Erythroblast (primary cell): ENCODE measurements at regions not wholly inside any gene's neighbourhood (a gene's known extent, or its start where the extent isn't known, plus 50 kb on each side); places are given as distances from the start of the nearest gene placed in this dataset.

Source experiments
- DNase-seq, 2 experiments: peaks; one replicate each; lab custom pipeline; 2025; lab: John Stamatoyannopoulos, UW
- GATA1 ChIP-seq: IDR thresholded peaks from 2 replicates; pipeline ENCODE4 v1.6.1; 2011; ENCODE audit warnings: low read depth, mild to moderate bottlenecking, control low read depth, low read length, moderate library complexity
- POLR2A ChIP-seq: IDR thresholded peaks from 2 replicates; pipeline ENCODE4 v1.6.1; 2011; ENCODE audit warnings: mild to moderate bottlenecking, low read length

GRCh38 chr16:80029381-80029630 lies 428.8 kb upstream of the MAF start:
- no peak for DNase-seq
- no peak for TF ChIP-seq POLR2A
- TF ChIP-seq GATA1 = no peak

DNA sequence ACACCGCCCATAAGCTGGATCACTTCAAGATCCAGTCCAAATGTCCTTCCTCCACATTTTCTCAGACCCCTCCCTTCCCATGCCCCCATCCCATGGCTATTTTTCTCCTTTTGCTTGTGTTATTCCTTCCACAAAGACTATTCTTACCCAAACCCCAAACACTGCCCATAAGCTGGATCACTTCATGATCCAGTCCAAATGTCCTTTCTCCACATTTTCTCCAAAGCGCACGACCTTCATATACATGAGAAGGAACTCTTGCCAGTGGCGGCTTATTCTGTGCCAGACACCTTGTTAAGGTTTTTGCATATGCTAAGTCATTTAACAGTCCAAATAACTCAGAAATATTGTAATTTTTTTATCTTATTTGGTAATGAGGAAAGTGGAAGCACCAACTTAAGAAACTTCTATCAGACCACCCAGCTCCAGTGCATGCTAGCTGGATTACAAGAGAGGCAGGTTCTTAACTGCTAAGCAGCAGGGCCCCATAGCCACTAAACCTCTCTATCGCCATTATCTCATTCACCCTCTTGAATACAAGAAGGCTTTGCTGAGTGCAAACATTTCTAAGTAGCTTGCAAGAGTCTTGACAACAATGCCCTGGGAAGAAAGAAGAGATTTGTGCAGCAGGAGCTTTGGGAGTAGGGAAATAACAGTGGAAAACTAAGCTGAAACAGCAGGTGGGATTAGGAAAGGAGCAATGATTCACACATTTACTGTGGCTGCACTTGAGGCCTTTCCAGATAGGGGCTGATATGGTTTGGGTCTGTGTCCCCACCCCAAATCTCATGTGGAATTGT lies 428.2 kb upstream of the MAF start:
- no peak for DNase-seq
- TF ChIP-seq POLR2A (no peak), GATA1 (no peak)

GRCh38 chr16:80027007-80027965 lies 426.7 kb upstream of the MAF start:
- TF ChIP-seq GATA1 (no peak), POLR2A (no peak)
- peak; percentile 9 to 68 for DNase-seq

DNA sequence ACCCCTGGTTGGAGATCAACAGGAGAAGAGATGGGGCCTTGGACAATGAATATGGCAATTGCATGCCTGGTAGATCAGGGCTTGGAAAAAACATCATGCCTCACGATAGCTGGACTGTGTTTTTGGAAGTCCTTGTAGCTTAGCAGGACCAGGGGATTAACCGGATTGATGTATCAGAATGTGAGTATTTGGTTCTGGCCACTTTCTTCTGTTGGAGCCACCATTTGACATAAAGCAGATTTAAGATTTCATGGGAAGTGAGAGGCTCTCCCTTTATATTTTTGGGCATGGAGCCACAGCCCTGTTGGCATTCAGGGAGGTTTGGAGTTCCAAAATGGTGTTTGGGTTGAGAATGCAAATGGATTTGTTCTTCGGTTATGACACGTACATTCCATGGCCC lies 424.7 kb upstream of the MAF start:
- DNase-seq = no peak
- TF ChIP-seq POLR2A (no peak), GATA1 (no peak)

GRCh38 chr16:80024443-80024842 lies 423.9 kb upstream of the MAF start:
- no peak for DNase-seq
- TF ChIP-seq POLR2A = no peak
- no peak for TF ChIP-seq GATA1

DNA sequence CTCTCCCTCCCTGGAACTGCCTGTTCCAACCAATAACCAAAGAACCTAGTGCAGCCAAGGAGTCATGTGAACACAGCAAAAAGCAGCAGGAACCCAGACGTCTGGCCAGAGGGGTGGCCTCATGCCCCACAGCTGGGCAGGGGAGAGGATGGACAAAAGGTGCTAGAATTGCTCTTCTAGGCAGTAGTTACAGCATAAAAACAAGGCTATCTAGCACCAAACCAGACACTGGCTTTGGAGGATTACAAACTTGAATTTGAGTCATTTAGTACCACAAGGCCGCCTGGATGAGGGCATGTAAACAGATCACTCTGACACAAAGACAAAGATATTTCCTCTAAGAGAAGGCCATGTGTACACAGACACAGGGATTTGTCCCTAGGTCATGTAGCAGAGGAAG lies 423.3 kb upstream of the MAF start:
- TF ChIP-seq GATA1 (no peak), POLR2A (no peak)
- no peak for DNase-seq

GRCh38 chr16:80019395-80019794 lies 418.9 kb upstream of the MAF start:
- no peak for TF ChIP-seq POLR2A
- TF ChIP-seq GATA1 = no peak
- DNase-seq = no peak

GRCh38 chr16:80018466-80018865 lies 417.9 kb upstream of the MAF start:
- no peak for TF ChIP-seq POLR2A
- TF ChIP-seq GATA1 = no peak
- DNase-seq = no peak

DNA sequence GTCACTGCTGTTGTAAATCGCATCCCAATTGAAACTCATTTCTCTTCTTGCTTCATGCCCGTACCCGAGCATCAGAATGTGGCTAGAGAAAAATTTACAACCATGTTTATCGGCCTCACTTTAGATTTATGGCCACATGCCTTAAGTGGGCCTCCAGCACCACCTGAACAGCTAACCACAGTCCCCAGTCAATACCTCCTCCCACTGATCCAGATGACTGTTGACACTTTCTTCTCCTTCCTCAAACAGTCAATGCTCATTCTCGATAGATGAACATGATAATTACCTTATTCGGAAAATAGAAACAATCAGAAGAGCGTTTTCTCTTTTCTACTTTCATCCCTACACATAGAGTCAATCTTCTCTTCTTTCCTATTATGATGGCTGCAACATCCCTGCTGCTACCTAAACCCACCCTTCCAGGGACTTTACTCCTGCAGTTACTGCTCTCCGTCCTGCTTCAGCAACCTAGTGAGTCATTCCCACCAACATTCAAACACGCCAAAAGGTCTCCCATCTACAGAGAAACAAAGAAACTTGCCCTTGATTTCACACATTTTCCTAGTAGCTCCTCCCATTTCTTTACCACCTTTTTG lies 416.3 kb upstream of the MAF start:
- no peak for TF ChIP-seq POLR2A
- DNase-seq = no peak

- DNase-seq = no peak
- TF ChIP-seq GATA1 = no peak
- no peak for TF ChIP-seq POLR2A
Measured at GRCh38 chr16:80015566-80015965, 415.0 kb upstream of the MAF start.

GRCh38 chr16:80014241-80014939 lies 413.9 kb upstream of the MAF start:
- DNase-seq = no peak
- no peak for TF ChIP-seq POLR2A
- no peak for TF ChIP-seq GATA1

- no peak for DNase-seq
- TF ChIP-seq POLR2A (no peak), GATA1 (no peak)
Measured at GRCh38 chr16:80012586-80012985, 412.0 kb upstream of the MAF start.

DNA sequence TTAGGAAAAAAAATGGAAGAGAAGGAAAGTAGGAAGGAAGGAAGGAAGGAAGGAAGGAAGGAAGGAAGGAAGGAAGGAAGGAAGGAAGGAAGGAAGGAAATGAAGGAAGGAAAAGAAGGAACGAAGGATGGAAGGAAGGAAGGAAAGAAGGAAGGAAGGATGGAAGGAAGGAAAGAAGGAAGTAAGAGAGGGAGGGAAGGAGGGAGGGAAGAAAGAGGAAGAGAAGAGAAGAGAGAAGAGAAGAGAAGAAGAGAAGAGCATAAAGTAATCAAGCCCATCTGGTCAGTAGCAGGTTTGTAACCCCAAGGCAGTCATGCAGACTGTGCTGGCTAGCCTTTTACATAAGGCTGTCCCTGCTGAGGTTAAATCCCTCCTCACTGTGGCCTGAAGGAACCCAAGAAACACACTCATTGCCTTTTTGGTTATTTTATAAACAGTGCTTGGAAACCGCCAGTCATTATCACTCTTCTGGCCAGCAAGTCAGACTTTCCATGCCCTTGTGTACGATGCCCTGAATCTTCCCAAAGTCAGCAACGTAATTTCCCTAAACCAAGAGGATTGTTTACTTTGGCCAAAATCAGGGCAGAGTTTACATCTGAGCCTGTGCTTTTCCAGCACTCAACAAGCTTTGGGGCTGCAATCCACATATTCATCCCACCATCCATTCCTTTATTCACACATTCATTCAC lies 409.6 kb upstream of the MAF start:
- no peak for DNase-seq
- TF ChIP-seq POLR2A = no peak
- no peak for TF ChIP-seq GATA1

GRCh38 chr16:80008857-80009256 lies 408.3 kb upstream of the MAF start:
- no peak for TF ChIP-seq POLR2A
- TF ChIP-seq GATA1 = no peak
- DNase-seq = no peak
